Fibroblast of the aortic adventitia (primary cell): ENCODE measurements at regions not wholly inside any gene's neighbourhood (a gene's known extent, or its start where the extent isn't known, plus 50 kb on each side); places are given as distances from the start of the nearest gene placed in this dataset.
A peak's percentile ranks its signal among the peaks of the same experiment; 100 is the strongest.

ENCODE experiments used
- DNase-seq: peaks from one replicate; pipeline ENCODE4 v3.0.0-alpha.2; 2010; ENCODE audit warnings: low read depth
- H3K4me3 ChIP-seq: 2 replicates; pipeline ENCODE4 v1.5.1; 2011; ENCODE audit warnings: low read depth, mild to moderate bottlenecking, control low read depth, low read length, moderate library complexity
- TF ChIP-seq, protein P1 (sequence below): IDR thresholded peaks from 2 replicates; pipeline ENCODE4 v1.5.1; 2011; ENCODE audit warnings: mild to moderate bottlenecking, low read length, control low read depth, inconsistent platforms; ENCODE audit not compliant: insufficient read depth

- no peak overlapping the region for H3K4me3 ChIP-seq
- TF ChIP-seq, protein P1, sequence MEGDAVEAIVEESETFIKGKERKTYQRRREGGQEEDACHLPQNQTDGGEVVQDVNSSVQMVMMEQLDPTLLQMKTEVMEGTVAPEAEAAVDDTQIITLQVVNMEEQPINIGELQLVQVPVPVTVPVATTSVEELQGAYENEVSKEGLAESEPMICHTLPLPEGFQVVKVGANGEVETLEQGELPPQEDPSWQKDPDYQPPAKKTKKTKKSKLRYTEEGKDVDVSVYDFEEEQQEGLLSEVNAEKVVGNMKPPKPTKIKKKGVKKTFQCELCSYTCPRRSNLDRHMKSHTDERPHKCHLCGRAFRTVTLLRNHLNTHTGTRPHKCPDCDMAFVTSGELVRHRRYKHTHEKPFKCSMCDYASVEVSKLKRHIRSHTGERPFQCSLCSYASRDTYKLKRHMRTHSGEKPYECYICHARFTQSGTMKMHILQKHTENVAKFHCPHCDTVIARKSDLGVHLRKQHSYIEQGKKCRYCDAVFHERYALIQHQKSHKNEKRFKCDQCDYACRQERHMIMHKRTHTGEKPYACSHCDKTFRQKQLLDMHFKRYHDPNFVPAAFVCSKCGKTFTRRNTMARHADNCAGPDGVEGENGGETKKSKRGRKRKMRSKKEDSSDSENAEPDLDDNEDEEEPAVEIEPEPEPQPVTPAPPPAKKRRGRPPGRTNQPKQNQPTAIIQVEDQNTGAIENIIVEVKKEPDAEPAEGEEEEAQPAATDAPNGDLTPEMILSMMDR = no peak
- no peak for DNase-seq
These were observed 194.8 kb upstream of the PFN2 start for GRCh38 chr3:150165396-150166094.

DNA sequence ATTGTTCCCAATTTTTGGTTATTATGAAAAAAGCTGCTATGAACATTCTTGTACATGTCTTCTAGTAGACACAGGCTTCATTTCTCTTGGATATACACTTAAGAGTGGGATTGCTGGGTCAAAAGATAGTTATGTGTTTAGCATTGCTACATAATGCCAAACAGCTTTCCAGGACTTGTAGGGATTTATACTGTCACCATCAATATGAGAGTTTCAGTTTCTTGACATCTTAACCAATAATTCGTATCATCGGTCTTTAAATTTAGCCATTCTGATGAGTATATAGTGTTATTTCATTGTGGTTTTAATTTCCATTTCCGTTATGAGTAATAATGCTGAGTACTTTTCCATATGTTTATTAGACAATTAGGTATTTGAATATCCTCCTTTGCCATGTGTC lies 190.3 kb upstream of the PFN2 start:
- TF ChIP-seq, protein P1 = no peak
- H3K4me3 ChIP-seq = no peak overlapping the region
- DNase-seq = no peak

- TF ChIP-seq, protein P1 = no peak
- peak; percentile 42 for DNase-seq
- H3K4me3 ChIP-seq = no peak overlapping the region
These were observed 188.4 kb upstream of the PFN2 start for GRCh38 chr3:150158943-150159625.

DNA sequence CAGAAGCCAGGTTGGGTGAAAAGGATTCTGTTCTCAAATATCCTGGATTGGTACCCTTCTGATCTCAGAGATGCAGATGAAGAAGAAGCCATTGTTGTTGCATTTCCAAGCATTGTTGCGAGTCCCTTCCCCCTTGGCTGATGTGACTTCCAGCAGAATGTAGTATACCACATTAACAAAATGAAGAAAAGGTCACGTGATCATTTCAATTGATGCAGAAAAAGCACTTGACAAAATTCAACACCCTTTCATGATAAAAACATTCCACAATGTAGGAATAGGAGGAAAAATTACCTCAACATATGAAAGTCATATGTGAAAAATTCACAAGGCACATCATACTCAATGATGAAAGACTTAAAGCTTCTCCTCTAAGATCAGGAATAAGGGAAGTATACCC lies 181.9 kb upstream of the PFN2 start:
- TF ChIP-seq, protein P1 = no peak
- no peak for DNase-seq
- no peak overlapping the region for H3K4me3 ChIP-seq

- no peak overlapping the region for H3K4me3 ChIP-seq
- peak; percentile 39 for DNase-seq
- TF ChIP-seq, protein P1 = no peak
These were observed 179.9 kb upstream of the PFN2 start for GRCh38 chr3:150150633-150151032.

DNA sequence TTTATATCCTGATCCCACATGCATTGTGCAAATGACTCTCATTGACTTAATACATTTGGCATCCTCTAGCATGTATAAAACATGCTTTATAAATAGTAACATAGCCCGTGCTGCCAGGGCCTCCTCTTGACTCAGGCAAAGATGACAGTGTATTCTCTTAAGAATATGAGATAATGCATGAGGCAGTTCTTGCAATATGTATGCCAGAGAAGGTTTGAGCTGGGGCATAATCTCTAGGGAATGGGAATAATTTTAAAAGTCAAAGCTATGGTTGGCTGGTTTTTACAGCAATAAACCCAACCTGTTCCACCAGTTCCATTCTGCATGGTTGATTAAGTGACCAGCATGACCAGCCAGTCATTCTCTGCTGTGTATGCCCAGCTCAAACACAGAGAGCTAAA lies 179.0 kb upstream of the PFN2 start:
- no peak overlapping the region for H3K4me3 ChIP-seq
- DNase-seq = peak; percentile 94
- TF ChIP-seq, protein P1 = no peak
